Fibroblast of the conjunctiva (primary cell): ENCODE measurements at regions not wholly inside any gene's neighbourhood (a gene's known extent, or its start where the extent isn't known, plus 50 kb on each side); places are given as distances from the start of the nearest gene placed in this dataset.
"Not testable (repeated sequence)": the region's sequence is repeated elsewhere in the genome, so short reads cannot be mapped to it uniquely, and the experiment has no call there.

Experiments used
- DNase-seq: peaks from one replicate; pipeline ENCODE4 v3.0.0-alpha.2; 2010; ENCODE audit warnings: low read depth

DNA sequence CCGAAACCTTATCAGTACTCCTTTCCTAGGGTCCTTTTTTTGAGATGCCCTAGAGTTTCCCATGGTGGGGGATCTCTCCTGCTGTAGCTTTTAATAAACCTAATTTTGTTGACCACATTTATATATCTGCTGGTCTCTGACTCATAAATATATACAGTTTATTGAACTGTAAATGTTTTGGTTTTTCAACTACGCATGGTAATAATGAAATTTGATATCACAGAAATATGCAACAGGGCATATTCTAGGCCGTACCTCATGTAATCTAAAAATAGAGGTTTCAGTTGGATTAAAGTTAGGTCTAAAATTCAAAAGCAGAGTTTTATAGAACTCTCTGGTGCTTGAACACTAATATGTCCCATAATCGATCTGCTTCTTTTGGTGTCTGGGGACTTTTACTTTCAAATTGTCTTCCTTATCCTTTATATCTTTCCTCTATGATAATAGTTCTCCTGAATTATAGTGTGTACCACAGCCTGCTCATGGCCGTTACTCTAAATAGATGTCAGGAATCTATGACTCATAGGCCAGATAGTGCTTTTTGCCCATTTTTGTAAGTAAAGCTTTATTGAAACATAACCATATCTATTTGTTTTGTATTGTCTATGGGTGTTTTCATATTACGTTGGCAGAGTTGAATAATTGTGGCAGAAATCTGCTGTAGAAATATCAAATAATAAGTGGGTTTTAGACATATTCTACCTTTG, 324.8 kb upstream of the PCDH9 start:
- peak; percentile 1 for DNase-seq

- DNase-seq: no peak
These were observed 324.1 kb upstream of the PCDH9 start for GRCh38 chr13:67554286-67554685.

- peak; percentile 1 for DNase-seq
These were observed 319.2 kb upstream of the PCDH9 start for GRCh38 chr13:67549331-67549730.

DNA sequence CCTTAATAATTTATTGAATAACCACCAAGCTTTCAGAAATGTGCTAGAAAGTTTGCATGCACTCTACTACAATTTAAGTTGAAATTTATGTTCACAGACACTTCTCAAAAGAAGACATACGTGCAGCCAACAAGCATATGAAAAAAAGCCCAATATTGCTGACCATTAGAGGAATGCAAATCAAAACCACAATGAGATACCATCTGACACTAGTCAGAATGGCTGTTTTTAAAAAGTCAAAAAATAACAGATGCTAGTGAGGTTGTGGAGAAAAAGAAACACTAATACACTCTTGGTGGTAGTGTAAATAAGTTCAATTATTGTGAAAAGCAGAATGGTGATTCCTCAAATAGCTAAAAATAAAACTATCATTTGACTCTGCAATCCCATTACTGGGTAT, 308.8 kb upstream of the PCDH9 start:
- no peak for DNase-seq

GRCh38 chr13:67520886-67521285, 290.8 kb upstream of the PCDH9 start:
- DNase-seq: no peak

- DNase-seq: no peak
These were observed 289.2 kb upstream of the PCDH9 start for GRCh38 chr13:67519356-67519755.

- DNase-seq: no peak
These were observed 288.6 kb upstream of the PCDH9 start for GRCh38 chr13:67518785-67519184.

DNA sequence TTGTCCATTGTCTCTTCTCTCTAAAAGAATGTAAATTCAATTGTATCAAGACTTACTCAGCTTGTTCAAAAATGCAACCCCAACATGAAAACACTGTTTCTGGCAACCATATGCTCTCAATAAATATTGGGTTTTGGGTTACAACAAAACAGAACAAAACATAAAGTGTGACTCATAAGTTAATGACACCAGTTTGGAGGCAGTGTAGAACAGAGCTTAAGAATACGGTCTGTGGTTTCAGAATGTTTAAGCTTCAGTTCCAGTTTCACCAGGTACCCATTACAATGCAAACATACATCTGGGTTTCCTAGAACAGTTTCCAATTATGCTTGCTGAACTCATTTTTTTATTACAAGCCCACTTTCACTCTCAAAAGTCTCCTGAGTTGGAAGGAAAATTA, 285.8 kb upstream of the PCDH9 start:
- peak; percentile 91 for DNase-seq

DNA sequence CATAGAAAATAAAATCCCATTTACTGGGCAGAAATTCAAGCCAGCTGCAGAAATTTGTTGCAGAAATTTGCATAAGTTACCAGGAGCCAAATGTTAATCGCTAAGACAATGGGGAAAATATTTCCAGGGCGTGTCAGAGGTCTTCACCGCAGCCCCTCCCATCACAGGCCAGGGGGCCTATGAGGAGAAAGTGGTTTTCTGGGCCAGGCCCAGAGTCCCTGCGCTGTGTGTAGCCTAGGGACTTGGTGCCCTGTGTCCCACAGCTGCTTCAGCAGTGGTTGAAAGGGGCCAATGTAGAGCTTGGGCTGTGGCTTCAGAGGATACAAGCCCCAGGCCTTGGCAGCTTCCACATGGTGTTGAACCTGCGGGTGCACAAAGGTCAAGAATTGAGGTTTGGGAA, 278.9 kb upstream of the PCDH9 start:
- peak; percentile 17 for DNase-seq

DNA sequence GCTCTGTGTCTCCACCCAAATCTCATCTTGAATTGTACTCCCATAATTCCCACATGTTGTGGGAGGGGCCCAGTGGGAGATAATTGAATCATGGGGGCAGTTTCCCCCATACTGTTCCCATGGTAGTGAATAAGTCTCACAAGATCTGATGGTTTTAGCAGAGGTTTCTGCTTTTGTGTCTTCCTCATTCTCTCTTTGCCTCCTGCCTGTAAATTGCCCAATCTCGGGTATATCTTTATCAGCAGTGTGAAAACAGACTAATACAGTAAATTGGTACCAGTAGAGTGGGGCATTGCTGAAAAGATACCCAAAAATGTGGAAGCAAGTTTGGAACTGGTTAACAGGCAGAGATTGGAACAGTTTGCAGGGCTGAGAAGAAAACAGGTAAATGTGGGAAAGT, 278.1 kb upstream of the PCDH9 start:
- DNase-seq: not testable (repeated sequence)

DNA sequence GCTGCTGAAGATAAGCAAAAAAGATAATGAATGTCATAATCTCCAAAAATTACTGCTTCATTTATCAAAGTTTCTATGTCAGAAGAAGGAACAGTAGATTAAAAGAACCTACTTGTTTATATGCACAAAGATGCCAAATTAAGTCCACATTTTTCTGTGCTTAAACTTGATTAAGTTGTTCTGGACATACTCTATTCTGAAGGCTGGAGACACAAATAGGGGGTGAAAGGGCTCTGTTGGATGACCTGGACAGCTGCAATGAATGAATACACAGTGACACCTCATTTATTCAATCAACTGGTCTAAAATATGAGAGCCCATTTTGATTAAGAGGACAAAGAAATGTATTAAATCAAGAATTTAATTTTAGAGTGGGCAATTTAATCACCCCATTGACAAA, 276.3 kb upstream of the PCDH9 start:
- no peak for DNase-seq

- no peak for DNase-seq
These were observed 275.2 kb upstream of the PCDH9 start for GRCh38 chr13:67505376-67505775.

GRCh38 chr13:67498948-67499347, 268.8 kb upstream of the PCDH9 start:
- DNase-seq: no peak

DNA sequence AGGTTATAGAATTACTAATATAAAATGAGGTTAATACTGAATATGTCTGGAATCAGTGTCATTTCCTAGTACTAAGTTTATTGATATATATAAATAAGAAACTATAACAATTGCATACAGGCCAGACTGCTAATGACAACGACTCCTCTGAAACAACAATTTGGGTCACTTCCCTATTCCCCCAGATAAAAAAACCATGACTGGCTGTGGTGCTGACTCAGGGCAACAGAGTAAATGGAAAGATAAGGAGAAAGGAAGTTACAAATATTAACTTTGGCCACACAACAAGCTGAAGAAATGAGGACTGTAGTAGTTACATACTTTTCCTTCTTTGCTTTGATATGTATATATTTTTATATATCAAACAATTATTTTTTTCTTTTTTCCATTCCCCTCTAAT, 263.7 kb upstream of the PCDH9 start:
- DNase-seq: no peak

- no peak for DNase-seq
These were observed 258.9 kb upstream of the PCDH9 start for GRCh38 chr13:67489016-67489415.

GRCh38 chr13:67481445-67481844, 251.3 kb upstream of the PCDH9 start:
- DNase-seq: no peak

GRCh38 chr13:67474115-67474514, 244.0 kb upstream of the PCDH9 start:
- no peak for DNase-seq

DNA sequence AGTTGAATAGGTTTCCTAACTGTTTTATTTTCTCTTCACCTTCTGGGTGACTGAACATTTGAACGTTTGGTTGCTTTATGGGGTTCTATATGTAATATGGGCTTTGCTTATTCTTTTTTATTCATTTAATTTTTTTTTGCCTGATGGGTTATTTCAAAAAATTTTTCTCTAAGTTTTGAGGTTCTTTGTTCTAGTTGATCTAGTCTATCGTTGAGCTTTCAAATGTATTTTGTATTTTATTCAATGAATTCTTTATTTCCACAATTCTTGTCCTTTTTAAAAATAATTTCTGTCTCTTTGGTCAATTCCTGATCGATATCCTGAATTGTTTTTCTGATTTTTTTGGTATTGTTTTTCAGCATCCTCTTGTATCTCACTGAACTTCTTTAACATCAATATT, 239.5 kb upstream of the PCDH9 start:
- DNase-seq: no peak

DNA sequence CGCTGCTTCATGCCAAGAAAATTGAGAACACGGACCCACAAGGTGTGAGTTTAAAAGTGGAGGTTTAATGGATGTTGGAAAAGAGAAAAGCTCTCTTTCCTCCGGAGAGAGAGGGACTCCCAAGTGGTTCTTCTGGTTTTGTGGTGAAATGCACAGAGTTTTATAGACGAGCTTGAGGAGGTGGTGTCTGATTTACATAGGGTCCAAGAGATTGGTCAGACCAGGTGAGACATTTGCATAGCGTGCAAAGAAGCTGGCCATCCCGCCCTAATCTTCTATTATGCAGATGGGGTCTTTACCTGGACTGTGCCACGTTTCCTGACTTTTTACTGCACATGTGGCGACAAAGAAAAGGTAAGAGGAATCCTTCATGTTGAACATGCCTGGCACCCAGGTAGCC, 236.4 kb upstream of the PCDH9 start:
- DNase-seq: no peak

DNA sequence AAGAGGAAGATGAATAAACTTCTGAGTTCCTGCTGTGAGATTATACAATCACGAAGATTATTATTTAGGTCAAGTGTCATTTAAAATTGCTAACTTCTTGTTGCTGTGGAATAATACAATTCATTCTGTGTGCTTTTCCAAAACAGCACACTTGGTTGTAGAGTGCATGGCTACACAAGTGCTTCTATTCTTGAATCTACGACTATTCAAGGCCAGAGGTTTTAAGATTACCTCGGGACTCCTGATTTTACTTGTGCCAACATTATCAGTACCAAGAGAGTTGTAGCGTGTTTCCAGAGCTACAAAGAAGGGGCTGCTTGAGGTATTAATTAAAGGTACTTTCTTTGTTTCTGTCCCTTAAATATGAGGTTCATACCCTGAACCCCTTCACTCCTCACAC, 234.0 kb upstream of the PCDH9 start:
- no peak for DNase-seq

GRCh38 chr13:67462098-67462497, 232.0 kb upstream of the PCDH9 start:
- no peak for DNase-seq

- DNase-seq: not testable (repeated sequence)
These were observed 222.4 kb upstream of the PCDH9 start for GRCh38 chr13:67452526-67452925.

DNA sequence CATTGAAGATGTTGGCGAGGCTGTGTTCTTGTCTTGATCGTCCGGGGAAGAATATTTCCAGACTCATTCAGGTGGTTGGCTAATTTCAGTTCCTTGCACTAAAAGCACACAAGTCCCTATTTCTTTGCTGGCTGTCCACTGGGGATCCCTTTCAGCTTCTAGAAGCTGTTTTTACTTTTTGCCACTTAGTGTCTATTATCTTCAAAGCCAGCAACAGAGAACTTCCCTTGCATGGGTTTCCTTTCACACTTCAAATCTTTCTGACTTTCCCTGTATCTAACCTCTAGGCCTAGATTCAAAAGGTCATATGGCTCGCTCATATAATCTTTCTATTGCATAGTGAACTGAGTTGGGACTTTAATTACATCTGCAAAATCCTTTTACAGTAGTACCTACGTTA, 215.3 kb upstream of the PCDH9 start:
- DNase-seq: no peak

GRCh38 chr13:67443923-67444322, 213.8 kb upstream of the PCDH9 start:
- DNase-seq: no peak
